NCI-H2227 (cell line): ENCODE measurements at regions not wholly inside any gene's neighbourhood (a gene's known extent, or its start where the extent isn't known, plus 50 kb on each side); places are given as distances from the start of the nearest gene placed in this dataset.
"Not testable (repeated sequence)": the region's sequence is repeated elsewhere in the genome, so short reads cannot be mapped to it uniquely, and the experiment has no call there.

ENCODE experiments used
- DNase-seq: peaks from one replicate; lab custom pipeline; 2025; ENCODE audit not compliant: unreplicated experiment; lab: John Stamatoyannopoulos, UW

GRCh38 chr2:224120986-224121385 lies 81.9 kb upstream of the SERPINE2 start:
- no peak for DNase-seq

DNA sequence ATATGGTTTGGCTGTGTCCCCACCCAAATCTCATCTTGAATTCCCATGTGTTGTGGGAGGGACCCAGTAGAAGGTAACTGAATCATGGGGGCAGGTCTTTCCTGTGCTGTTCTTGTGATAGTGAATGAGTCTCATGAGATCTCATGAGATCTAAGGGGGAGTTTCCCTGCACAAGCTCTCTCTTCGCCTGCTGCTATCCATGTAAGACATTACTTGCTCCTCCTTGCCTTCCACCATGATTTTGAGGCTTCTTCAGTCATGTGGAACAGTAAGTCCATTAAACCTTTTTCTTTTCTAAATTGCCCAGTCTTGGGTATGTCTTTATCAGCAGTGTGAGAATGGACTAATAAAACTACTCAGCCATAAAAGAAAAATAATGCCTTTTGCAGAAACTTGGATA lies 80.8 kb upstream of the SERPINE2 start:
- DNase-seq = not testable (repeated sequence)

GRCh38 chr2:224114428-224114827 lies 75.3 kb upstream of the SERPINE2 start:
- no peak for DNase-seq

GRCh38 chr2:224113930-224114329 lies 74.8 kb upstream of the SERPINE2 start:
- DNase-seq = not testable (repeated sequence)

GRCh38 chr2:224111576-224111975 lies 72.5 kb upstream of the SERPINE2 start:
- no peak for DNase-seq

GRCh38 chr2:224110811-224111210 lies 71.7 kb upstream of the SERPINE2 start:
- DNase-seq = peak; percentile 78

DNA sequence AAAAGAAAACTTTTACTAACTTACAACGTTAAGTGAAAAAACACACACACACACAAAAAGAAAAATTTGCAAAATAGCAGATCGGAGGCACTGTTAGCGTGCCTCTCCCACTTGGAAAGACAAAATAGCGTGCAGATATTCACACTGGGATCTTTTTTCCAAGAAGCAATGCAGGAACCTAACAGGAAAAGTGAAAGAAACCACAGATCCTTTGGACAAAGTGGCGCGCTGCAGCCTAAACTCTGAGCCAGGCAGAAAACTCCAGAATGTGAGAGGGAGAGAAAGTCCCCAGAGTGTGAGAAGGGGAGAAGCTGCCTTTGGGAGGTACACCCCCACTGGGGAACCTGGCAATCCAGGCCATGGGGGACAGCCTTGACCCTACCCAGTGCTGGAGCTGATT lies 70.7 kb upstream of the SERPINE2 start:
- DNase-seq = no peak

DNA sequence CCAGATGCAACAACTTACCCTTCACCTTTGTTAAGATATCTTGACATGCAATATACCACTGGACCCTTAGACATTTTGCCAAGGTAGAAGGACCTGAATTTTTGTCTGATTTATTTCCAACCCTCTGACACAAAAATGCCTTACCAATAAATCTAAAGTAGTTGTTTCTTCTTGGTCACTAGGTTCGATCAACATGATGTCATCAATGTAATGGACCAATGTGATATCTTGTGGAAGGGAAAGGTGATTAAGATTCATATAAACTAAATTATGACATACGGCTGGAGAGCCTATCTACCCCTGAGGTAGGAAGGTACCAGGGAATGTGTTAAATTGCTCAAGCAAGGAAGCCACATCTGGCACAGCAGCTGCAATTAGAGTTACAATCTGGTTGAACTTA lies 67.7 kb upstream of the SERPINE2 start:
- DNase-seq = no peak

- DNase-seq = no peak
Observed at GRCh38 chr2:224104668-224105386, 65.7 kb upstream of the SERPINE2 start.

GRCh38 chr2:224103651-224104050 lies 64.6 kb upstream of the SERPINE2 start:
- DNase-seq = no peak

- no peak for DNase-seq
Observed at GRCh38 chr2:224102991-224103390, 63.9 kb upstream of the SERPINE2 start.

- no peak for DNase-seq
Observed at GRCh38 chr2:224101820-224102630, 62.9 kb upstream of the SERPINE2 start.

GRCh38 chr2:224099861-224100643 lies 61.0 kb upstream of the SERPINE2 start:
- DNase-seq = no peak

DNA sequence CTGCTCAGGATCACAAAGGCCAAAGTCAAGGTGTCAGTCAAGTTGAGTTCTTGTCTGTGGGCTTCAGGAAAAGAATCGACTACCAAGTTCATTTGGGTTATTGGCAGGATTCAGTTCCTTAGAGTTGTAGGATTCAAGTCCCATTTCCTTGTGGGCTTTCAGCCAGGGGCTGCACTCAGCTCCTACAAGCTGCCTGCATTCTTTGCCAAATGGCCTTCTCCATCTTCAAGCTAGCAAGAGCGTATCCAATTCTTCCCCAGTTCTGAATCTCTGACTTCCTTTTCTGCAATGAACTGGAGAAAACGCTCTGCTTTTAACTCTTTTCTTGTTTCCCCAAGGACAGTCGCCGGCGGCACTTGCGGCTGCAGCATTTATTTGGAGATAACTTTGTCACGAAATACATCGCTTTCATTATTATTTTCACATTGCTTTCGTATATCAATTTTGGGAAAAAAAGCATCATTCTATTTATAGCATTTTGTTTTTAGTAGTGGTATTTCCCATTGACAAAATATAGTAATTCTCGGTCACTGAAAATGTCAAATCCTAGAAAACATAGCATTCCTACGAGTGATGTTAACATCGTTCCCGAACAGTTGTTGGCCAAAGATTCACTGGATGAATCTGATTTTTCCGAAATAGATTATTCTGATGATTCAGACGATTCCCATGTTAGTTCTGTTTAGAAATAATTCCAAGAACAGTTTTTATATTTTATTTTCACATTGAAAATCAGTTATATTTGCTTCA lies 59.6 kb upstream of the SERPINE2 start:
- no peak for DNase-seq

- DNase-seq = no peak
Observed at GRCh38 chr2:224094413-224094812, 55.3 kb upstream of the SERPINE2 start.

- not testable (repeated sequence) for DNase-seq
Observed at GRCh38 chr2:224091671-224092070, 52.6 kb upstream of the SERPINE2 start.

DNA sequence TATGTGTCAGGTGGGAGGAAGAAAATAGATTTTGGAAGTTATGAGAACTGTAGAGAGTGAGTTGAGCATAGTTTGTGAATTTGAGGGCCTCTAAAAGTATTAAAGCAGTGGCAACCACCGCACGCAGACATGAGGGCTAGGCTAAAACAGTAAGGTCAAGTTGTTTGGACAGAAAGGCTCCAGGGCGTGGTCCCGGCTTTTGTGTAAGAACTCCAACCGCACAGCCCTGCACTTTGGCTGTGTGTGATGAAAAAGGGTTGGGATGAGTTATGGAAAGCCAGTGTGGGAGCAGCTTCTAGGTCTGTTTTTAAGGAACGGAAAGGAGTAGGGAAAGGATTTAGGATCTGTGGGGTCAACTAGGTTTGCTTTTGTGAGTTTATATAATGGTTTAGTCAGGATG lies 50.5 kb upstream of the SERPINE2 start:
- not testable (repeated sequence) for DNase-seq
